ENCODE measurements at regions not wholly inside any gene's neighbourhood (a gene's known extent, or its start where the extent isn't known, plus 50 kb on each side); places are given as distances from the start of the nearest gene placed in this dataset.

DNA sequence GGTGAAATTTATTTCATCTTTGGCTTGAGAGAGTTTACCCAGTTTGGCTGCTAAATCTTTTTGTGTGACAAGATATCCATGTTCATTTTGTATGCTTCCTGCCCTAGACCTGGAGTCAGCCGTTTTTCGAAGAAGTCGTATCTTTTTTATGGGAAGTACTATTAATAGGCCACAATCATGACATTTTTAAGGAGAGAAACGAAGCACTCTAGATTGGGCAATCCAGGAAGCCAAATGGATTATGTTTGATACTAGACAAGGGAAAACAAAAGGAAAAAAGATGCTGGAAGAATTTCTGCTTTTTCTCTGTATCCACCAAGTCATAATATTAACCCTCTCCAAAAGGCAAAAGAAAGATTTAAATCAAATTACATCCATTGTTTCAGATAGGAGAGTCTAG is 214.6 kb downstream of the HDGFL1 start:
- H3K9ac ChIP-seq (ENCODE audit: low read length): no peak overlapping the region
- no peak overlapping the region for H3K4me2 ChIP-seq (ENCODE audit: low read length)
- H3K36me3 ChIP-seq (ENCODE audit: insufficient read depth, low read length): no peaks in the 10 kb centered on the region
- H3K9me2 ChIP-seq (ENCODE audit: low read depth, low read length): no peaks in the 10 kb centered on the region
- no peaks in the 10 kb centered on the region for H3F3A ChIP-seq (ENCODE audit: insufficient read depth, low read length)
- no peaks in the 10 kb centered on the region for H3K79me2 ChIP-seq (ENCODE audit: insufficient read depth, low read length)
- H3K27ac ChIP-seq (ENCODE audit: low read depth, low read length, poor library complexity, severe bottlenecking): no peak overlapping the region
- no peak for TF ChIP-seq EZH2 (IDR thresholded peaks at IDR 0.05; ENCODE audit: borderline replicate concordance, low read length)
- TF ChIP-seq, protein P1, sequence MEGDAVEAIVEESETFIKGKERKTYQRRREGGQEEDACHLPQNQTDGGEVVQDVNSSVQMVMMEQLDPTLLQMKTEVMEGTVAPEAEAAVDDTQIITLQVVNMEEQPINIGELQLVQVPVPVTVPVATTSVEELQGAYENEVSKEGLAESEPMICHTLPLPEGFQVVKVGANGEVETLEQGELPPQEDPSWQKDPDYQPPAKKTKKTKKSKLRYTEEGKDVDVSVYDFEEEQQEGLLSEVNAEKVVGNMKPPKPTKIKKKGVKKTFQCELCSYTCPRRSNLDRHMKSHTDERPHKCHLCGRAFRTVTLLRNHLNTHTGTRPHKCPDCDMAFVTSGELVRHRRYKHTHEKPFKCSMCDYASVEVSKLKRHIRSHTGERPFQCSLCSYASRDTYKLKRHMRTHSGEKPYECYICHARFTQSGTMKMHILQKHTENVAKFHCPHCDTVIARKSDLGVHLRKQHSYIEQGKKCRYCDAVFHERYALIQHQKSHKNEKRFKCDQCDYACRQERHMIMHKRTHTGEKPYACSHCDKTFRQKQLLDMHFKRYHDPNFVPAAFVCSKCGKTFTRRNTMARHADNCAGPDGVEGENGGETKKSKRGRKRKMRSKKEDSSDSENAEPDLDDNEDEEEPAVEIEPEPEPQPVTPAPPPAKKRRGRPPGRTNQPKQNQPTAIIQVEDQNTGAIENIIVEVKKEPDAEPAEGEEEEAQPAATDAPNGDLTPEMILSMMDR (IDR thresholded peaks at IDR 0.05; ENCODE audit: low read length): no peak
- no peaks in the 10 kb centered on the region for H3K27me3 ChIP-seq (ENCODE audit: insufficient read depth, low read length)
- H3K9me3 ChIP-seq (ENCODE audit: low read length): no peaks in the 10 kb centered on the region
- peaks cover 6% of the 10 kb centered on the region for H3K4me1 ChIP-seq (ENCODE audit: insufficient read depth, low read length, severe bottlenecking)
- no peak overlapping the region for H3K4me3 ChIP-seq (ENCODE audit: low read depth, low read length, poor library complexity, severe bottlenecking)
- H2AFZ ChIP-seq (ENCODE audit: low read length): no peak overlapping the region
- H4K20me1 ChIP-seq (ENCODE audit: insufficient read depth, low read length): no peaks in the 10 kb centered on the region

DNA sequence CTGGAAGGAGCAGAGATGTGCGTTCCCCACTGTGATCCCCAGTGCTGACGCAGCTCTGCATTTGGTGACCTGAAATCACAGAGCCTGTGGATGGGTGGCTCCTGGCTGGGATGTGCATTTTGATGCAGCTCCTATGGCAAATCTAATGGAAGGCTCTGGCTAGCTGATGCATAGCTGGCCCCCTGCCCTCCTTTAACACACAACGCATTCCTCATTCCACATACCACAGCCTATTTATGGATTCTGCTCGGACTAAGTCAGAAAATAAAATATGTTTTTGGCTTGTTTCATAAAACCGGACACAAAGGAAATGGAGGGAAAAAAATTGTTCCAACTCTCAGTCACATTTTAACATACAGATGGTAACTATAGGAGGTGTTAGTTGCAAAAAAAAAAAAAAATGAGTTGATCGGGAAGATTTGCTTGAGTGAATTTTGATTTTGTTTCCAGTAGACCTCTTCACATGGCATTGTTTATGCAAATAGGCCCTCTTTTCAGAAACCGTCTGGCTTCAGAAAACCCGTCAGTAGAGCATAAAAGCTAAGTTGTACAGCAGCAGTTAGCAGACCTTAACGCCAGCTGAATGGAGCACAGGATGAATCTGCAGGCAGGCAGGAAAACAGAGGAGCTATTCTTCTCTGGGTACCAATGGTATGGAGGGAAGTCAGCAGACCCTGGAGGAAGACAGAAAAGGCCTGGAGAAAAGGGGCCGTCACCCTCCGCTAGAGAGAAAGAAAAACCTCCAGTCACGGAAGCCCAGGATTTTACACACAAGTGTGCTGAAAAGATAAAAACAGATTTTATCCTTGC is 215.4 kb downstream of the HDGFL1 start:
- Histone ChIP-seq H3K36me3 (ENCODE audit: insufficient read depth, low read length) (no peaks in the 10 kb centered on the region), H3K4me3 (ENCODE audit: low read depth, low read length, poor library complexity, severe bottlenecking) (no peak overlapping the region), H3K4me1 (ENCODE audit: insufficient read depth, low read length, severe bottlenecking) (peaks cover 6% of the 10 kb centered on the region), H2AFZ (ENCODE audit: low read length) (no peak overlapping the region), H3F3A (ENCODE audit: insufficient read depth, low read length) (no peaks in the 10 kb centered on the region), H3K9me3 (ENCODE audit: low read length) (no peaks in the 10 kb centered on the region), H3K4me2 (ENCODE audit: low read length) (no peak overlapping the region), H3K9me2 (ENCODE audit: low read depth, low read length) (no peaks in the 10 kb centered on the region), H4K20me1 (ENCODE audit: insufficient read depth, low read length) (no peaks in the 10 kb centered on the region), H3K79me2 (ENCODE audit: insufficient read depth, low read length) (no peaks in the 10 kb centered on the region), H3K27ac (ENCODE audit: low read depth, low read length, poor library complexity, severe bottlenecking) (no peak overlapping the region), H3K9ac (ENCODE audit: low read length) (no peak overlapping the region), H3K27me3 (ENCODE audit: insufficient read depth, low read length) (no peaks in the 10 kb centered on the region)
- no peak for TF ChIP-seq EZH2 (IDR thresholded peaks at IDR 0.05; ENCODE audit: borderline replicate concordance, low read length)
- TF ChIP-seq, protein P1 (IDR thresholded peaks at IDR 0.05; ENCODE audit: low read length): no peak

DNA sequence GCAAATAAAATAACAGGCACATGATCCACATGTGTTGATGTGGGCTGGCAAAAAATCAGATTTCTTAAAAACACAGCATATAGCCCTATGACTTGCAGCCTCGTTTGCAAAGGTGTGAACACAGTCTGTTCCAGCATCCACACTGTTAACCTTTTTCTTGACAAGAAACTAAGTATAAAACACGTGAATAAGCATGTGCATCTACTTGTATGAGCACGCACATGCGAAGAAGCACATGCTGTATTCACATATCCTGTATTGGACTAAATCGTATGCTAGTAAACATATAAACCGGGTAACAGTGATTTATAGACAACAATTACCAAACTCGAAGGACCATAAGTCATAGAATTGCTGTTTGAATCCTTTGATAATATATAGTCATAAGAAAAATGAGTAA is 218.7 kb downstream of the HDGFL1 start:
- Histone ChIP-seq H3K9ac (ENCODE audit: low read length) (no peak overlapping the region), H3K27me3 (ENCODE audit: insufficient read depth, low read length) (no peaks in the 10 kb centered on the region), H3K4me1 (ENCODE audit: insufficient read depth, low read length, severe bottlenecking) (peaks cover 6% of the 10 kb centered on the region), H4K20me1 (ENCODE audit: insufficient read depth, low read length) (no peaks in the 10 kb centered on the region), H3K4me2 (ENCODE audit: low read length) (no peak overlapping the region), H3K4me3 (ENCODE audit: low read depth, low read length, poor library complexity, severe bottlenecking) (no peak overlapping the region), H3K79me2 (ENCODE audit: insufficient read depth, low read length) (no peaks in the 10 kb centered on the region), H2AFZ (ENCODE audit: low read length) (no peak overlapping the region), H3K27ac (ENCODE audit: low read depth, low read length, poor library complexity, severe bottlenecking) (no peak overlapping the region), H3K36me3 (ENCODE audit: insufficient read depth, low read length) (no peaks in the 10 kb centered on the region), H3K9me3 (ENCODE audit: low read length) (no peaks in the 10 kb centered on the region), H3K9me2 (ENCODE audit: low read depth, low read length) (no peaks in the 10 kb centered on the region), H3F3A (ENCODE audit: insufficient read depth, low read length) (no peaks in the 10 kb centered on the region)
- no peak for TF ChIP-seq EZH2 (IDR thresholded peaks at IDR 0.05; ENCODE audit: borderline replicate concordance, low read length)
- TF ChIP-seq, protein P1 (IDR thresholded peaks at IDR 0.05; ENCODE audit: low read length): no peak

Measured in OCI-LY1 (cell line).